Smooth muscle cell (in vitro differentiated cells): ENCODE measurements at regions not wholly inside any gene's neighbourhood (a gene's known extent, or its start where the extent isn't known, plus 50 kb on each side); places are given as distances from the start of the nearest gene placed in this dataset.

Experiments used
- DNase-seq: peaks from one replicate; lab custom pipeline; 2025; ENCODE audit not compliant: unreplicated experiment; lab: John Stamatoyannopoulos, UW
- H2AFZ ChIP-seq: fragments of 200-600 bp; sonication (generic); 2 replicates; pipeline ENCODE4 v1.6.0; 2016; ENCODE audit warnings: antibody characterized with exemption, low read depth, mild to moderate bottlenecking
- H3F3A ChIP-seq: fragments of 200-600 bp; sonication (generic); 2 replicates; pipeline ENCODE4 v1.6.0; 2017; ENCODE audit warnings: antibody characterized with exemption, low read depth
- H3K27ac ChIP-seq: fragments of 200-600 bp; sonication (generic); 2 replicates; pipeline ENCODE4 v1.5.1; 2016; ENCODE audit warnings: low read depth, mild to moderate bottlenecking
- H3K27me3 ChIP-seq: fragments of 200-600 bp; sonication (generic); 2 replicates; pipeline ENCODE4 v1.6.1; 2016; ENCODE audit warnings: low read depth, mild to moderate bottlenecking
- H3K36me3 ChIP-seq: fragments of 200-600 bp; sonication (generic); 2 replicates; pipeline ENCODE4 v1.5.1; 2016; ENCODE audit warnings: low read depth
- H3K4me1 ChIP-seq: fragments of 200-600 bp; sonication (generic); 2 replicates; pipeline ENCODE4 v1.5.1; 2016; ENCODE audit warnings: low read depth
- H3K4me2 ChIP-seq: fragments of 200-600 bp; sonication (generic); 2 replicates; pipeline ENCODE4 v1.6.0; 2016; ENCODE audit warnings: mild to moderate bottlenecking
- H3K4me3 ChIP-seq: fragments of 200-600 bp; sonication (generic); 2 replicates; pipeline ENCODE4 v1.5.1; 2016; ENCODE audit warnings: mild to moderate bottlenecking
- H3K79me2 ChIP-seq: fragments of 200-600 bp; sonication (generic); 2 replicates; pipeline ENCODE4 v1.6.0; 2016; ENCODE audit warnings: low read depth, mild to moderate bottlenecking
- H3K9ac ChIP-seq: fragments of 200-600 bp; sonication (generic); 2 replicates; pipeline ENCODE4 v1.6.0; 2016; ENCODE audit warnings: low read depth
- H3K9me3 ChIP-seq: fragments of 200-600 bp; sonication (generic); replicated peaks from 2 replicates; pipeline ENCODE4 v1.5.1; 2016; ENCODE audit warnings: low read depth
- H4K20me1 ChIP-seq: fragments of 200-600 bp; sonication (generic); 2 replicates; pipeline ENCODE4 v1.6.0; 2016; ENCODE audit warnings: low read depth
- CTCF ChIP-seq: fragments of 200-600 bp; sonication (generic); IDR thresholded peaks from 2 replicates; pipeline ENCODE4 v1.5.1; 2017; ENCODE audit warnings: borderline replicate concordance, mild to moderate bottlenecking, antibody characterized with exemption; ENCODE audit not compliant: insufficient read depth, poor library complexity, severe bottlenecking
- WGBS: methylation state at CpG from one replicate; pipeline ENCODE4 v1.1.7; 2016; ENCODE audit warnings: low lambda C conversion rate; 5-methylcytosine and 5-hydroxymethylcytosine counted together

- Histone ChIP-seq H3K4me1 (no peaks in the 10 kb centered on the region), H3K4me2 (peak overlapping the region; percentile 39), H3K27me3 (peaks cover 20% of the 10 kb centered on the region), H4K20me1 (no peaks in the 10 kb centered on the region), H3K9me3 (no peaks in the 10 kb centered on the region), H3K36me3 (no peaks in the 10 kb centered on the region), H3K9ac (no peak overlapping the region), H2AFZ (no peak overlapping the region), H3K79me2 (no peaks in the 10 kb centered on the region), H3K27ac (peak overlapping the region; percentile 41), H3K4me3 (no peak overlapping the region), H3F3A (no peaks in the 10 kb centered on the region)
- WGBS: 13% methylated on average over 9 of the region's 9 CpGs
- DNase-seq: no peak
- TF ChIP-seq CTCF: peak; percentile 61
Measured at GRCh38 chr1:47569681-47570470, 132.0 kb downstream of the FOXD2 start.

- H3K27me3 ChIP-seq: peaks cover 20% of the 10 kb centered on the region
- no peak overlapping the region for H3K27ac ChIP-seq
- TF ChIP-seq CTCF: no peak
- H3K9me3 ChIP-seq: no peaks in the 10 kb centered on the region
- no peak overlapping the region for H2AFZ ChIP-seq
- H3K4me2 ChIP-seq: no peak overlapping the region
- no peak for DNase-seq
- H4K20me1 ChIP-seq: no peaks in the 10 kb centered on the region
- 98% methylated on average over 5 of the region's 5 CpGs for WGBS
- H3K36me3 ChIP-seq: no peaks in the 10 kb centered on the region
- H3K79me2 ChIP-seq: no peaks in the 10 kb centered on the region
- H3K4me3 ChIP-seq: no peak overlapping the region
- no peak overlapping the region for H3K9ac ChIP-seq
- peaks cover 3% of the 10 kb centered on the region for H3K4me1 ChIP-seq
- H3F3A ChIP-seq: no peaks in the 10 kb centered on the region
Measured at GRCh38 chr1:47571161-47571560, 133.3 kb downstream of the FOXD2 start.

GRCh38 chr1:47571952-47572351 is 134.1 kb downstream of the FOXD2 start:
- 93% methylated on average over 2 of the region's 2 CpGs for WGBS
- no peak overlapping the region for H3K27ac ChIP-seq
- H3K9ac ChIP-seq: no peak overlapping the region
- H3K4me2 ChIP-seq: no peak overlapping the region
- H3K4me3 ChIP-seq: no peak overlapping the region
- no peaks in the 10 kb centered on the region for H3F3A ChIP-seq
- H3K9me3 ChIP-seq: no peaks in the 10 kb centered on the region
- DNase-seq: no peak
- peaks cover 17% of the 10 kb centered on the region for H3K27me3 ChIP-seq
- TF ChIP-seq CTCF: no peak
- H3K4me1 ChIP-seq: peaks cover 4% of the 10 kb centered on the region
- no peak overlapping the region for H2AFZ ChIP-seq
- no peaks in the 10 kb centered on the region for H3K36me3 ChIP-seq
- no peaks in the 10 kb centered on the region for H4K20me1 ChIP-seq
- H3K79me2 ChIP-seq: no peaks in the 10 kb centered on the region
